Liver (tissue), 3 donors: ENCODE measurements at regions not wholly inside any gene's neighbourhood (a gene's known extent, or its start where the extent isn't known, plus 50 kb on each side); places are given as distances from the start of the nearest gene placed in this dataset.

Experiments used
- ATF3 ChIP-seq: IDR thresholded peaks from 2 replicates; pipeline ENCODE4 v1.6.1; 2016; ENCODE audit warnings: antibody characterized with exemption
- CTCF ChIP-seq: fragments of 150-350 bp; IDR thresholded peaks from 2 replicates; pipeline ENCODE4 v1.5.1; 2017; ENCODE audit warnings: improper control_type of control experiment, low read depth, low read length; ENCODE audit not compliant: missing input control
- GABPA ChIP-seq, 2 donors: IDR thresholded peaks in 1 of 2; conservative IDR thresholded peaks in 1 of 2; 2 replicates each; pipeline ENCODE4 v1.6.1; 2016; ENCODE audit warnings: antibody characterized with exemption in 2 of 2, mild to moderate bottlenecking in 1 of 2, moderate library complexity in 1 of 2
- MAX ChIP-seq: IDR thresholded peaks from 2 replicates; pipeline ENCODE4 v1.6.1; 2016; ENCODE audit warnings: antibody characterized with exemption
- RAD21 ChIP-seq, 2 donors: IDR thresholded peaks; 2 replicates each; pipeline ENCODE4 v1.6.1; 2016; ENCODE audit warnings: antibody characterized with exemption in 2 of 2, mild to moderate bottlenecking in 2 of 2
- REST ChIP-seq: IDR thresholded peaks from 2 replicates; pipeline ENCODE4 v1.6.1; 2016; ENCODE audit warnings: antibody characterized with exemption, mild to moderate bottlenecking
- RXRA ChIP-seq, 2 donors: IDR thresholded peaks; 2 replicates each; pipeline ENCODE4 v1.6.1; 2017 to 2018; ENCODE audit warnings: antibody characterized with exemption in 2 of 2, mild to moderate bottlenecking in 1 of 2
- TAF1 ChIP-seq: conservative IDR thresholded peaks from 2 replicates; pipeline ENCODE4 v1.6.1; 2016; ENCODE audit warnings: antibody characterized with exemption, mild to moderate bottlenecking
- YY1 ChIP-seq: IDR thresholded peaks from 2 replicates; pipeline ENCODE4 v1.6.1; 2016; ENCODE audit warnings: antibody characterized with exemption, mild to moderate bottlenecking
- donor health status: healthy.
- donor health status: healthy.

GRCh38 chr7:125747966-125748365, 818.3 kb upstream of the POT1 start:
- no peak for TF ChIP-seq RAD21 (IDR thresholded peaks at IDR 0.05)
- no peak for TF ChIP-seq CTCF
- no peak for TF ChIP-seq ATF3
- TF ChIP-seq GABPA (IDR thresholded peaks at IDR 0.05 in 1 of 2, conservative IDR thresholded peaks at IDR 0.05 in 1 of 2), result no peak
- TF ChIP-seq TAF1, result no peak
- TF ChIP-seq YY1, result no peak
- no peak for TF ChIP-seq RXRA (IDR thresholded peaks at IDR 0.05)
- no peak for TF ChIP-seq MAX
- no peak for TF ChIP-seq REST
